ENCODE measurements at regions not wholly inside any gene's neighbourhood (a gene's known extent, or its start where the extent isn't known, plus 50 kb on each side); places are given as distances from the start of the nearest gene placed in this dataset.

DNA sequence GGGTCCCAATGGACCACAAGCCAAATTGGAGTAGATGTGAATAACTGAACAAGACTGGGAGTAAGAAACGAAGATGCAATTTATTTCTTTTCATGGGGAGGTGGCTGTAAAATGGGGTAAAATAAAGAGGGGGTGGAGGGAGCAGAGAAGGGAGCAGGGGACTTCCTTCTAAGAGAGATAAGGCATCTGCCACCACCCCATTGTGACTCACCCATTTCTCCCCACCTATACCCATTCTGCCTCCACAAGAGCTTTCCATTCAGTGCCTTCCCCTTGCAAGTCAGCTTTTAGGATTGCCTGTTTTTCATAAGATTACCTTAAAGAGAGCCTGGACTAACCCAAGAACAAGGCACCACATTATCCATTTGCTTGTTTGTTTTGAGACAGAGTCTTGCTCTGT lies 87.1 kb upstream of the PAX2 start:
- Histone ChIP-seq H4K20me1 (ENCODE audit: insufficient read depth, low read length) (no peaks in the 10 kb centered on the region), H3K9me3 (ENCODE audit: low read length) (no peaks in the 10 kb centered on the region), H3K4me3 (ENCODE audit: low read depth, low read length, poor library complexity, severe bottlenecking) (no peak overlapping the region), H2AFZ (ENCODE audit: low read length) (no peak overlapping the region), H3K4me1 (ENCODE audit: insufficient read depth, low read length, poor library complexity, severe bottlenecking) (no peaks in the 10 kb centered on the region), H3K27ac (ENCODE audit: low read depth, low read length, poor library complexity, severe bottlenecking) (no peak overlapping the region), H3K36me3 (ENCODE audit: insufficient read depth, low read length) (no peaks in the 10 kb centered on the region), H3K4me2 (ENCODE audit: low read length) (no peak overlapping the region), H3K9me2 (ENCODE audit: insufficient read depth, low read length) (no peaks in the 10 kb centered on the region), H3K79me2 (ENCODE audit: insufficient read depth, low read depth, low read length) (no peaks in the 10 kb centered on the region)
- no peak for DNase-seq (ENCODE audit: low spot score)
- CTCF ChIA-PET (ENCODE audit: unreplicated experiment): no interaction called here
- intact Hi-C loops (cut with micrococcal nuclease; ENCODE audit: unreplicated experiment): no loop called here
- no TSS peak for BruUV-seq (replicated peaks)
- POLR2A ChIA-PET: no interaction called here
- no peak for TF ChIP-seq EZH2phosphoT487 (IDR thresholded peaks at IDR 0.05; ENCODE audit: borderline replicate concordance, low read depth, low read length)
- TF ChIP-seq, protein P1, sequence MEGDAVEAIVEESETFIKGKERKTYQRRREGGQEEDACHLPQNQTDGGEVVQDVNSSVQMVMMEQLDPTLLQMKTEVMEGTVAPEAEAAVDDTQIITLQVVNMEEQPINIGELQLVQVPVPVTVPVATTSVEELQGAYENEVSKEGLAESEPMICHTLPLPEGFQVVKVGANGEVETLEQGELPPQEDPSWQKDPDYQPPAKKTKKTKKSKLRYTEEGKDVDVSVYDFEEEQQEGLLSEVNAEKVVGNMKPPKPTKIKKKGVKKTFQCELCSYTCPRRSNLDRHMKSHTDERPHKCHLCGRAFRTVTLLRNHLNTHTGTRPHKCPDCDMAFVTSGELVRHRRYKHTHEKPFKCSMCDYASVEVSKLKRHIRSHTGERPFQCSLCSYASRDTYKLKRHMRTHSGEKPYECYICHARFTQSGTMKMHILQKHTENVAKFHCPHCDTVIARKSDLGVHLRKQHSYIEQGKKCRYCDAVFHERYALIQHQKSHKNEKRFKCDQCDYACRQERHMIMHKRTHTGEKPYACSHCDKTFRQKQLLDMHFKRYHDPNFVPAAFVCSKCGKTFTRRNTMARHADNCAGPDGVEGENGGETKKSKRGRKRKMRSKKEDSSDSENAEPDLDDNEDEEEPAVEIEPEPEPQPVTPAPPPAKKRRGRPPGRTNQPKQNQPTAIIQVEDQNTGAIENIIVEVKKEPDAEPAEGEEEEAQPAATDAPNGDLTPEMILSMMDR (conservative IDR thresholded peaks at IDR 0.05; ENCODE audit: low read length): no peak

GRCh38 chr10:100659361-100660098 lies 85.9 kb upstream of the PAX2 start:
- no peak for TF ChIP-seq EZH2phosphoT487 (IDR thresholded peaks at IDR 0.05; ENCODE audit: borderline replicate concordance, low read depth, low read length)
- TF ChIP-seq, protein P1 (conservative IDR thresholded peaks at IDR 0.05; ENCODE audit: low read length): no peak
- CTCF ChIA-PET (ENCODE audit: unreplicated experiment): no interaction called here
- intact Hi-C loops (cut with micrococcal nuclease; ENCODE audit: unreplicated experiment): no loop called here
- no peaks in the 10 kb centered on the region for H4K20me1 ChIP-seq (ENCODE audit: insufficient read depth, low read length)
- no peaks in the 10 kb centered on the region for H3K79me2 ChIP-seq (ENCODE audit: insufficient read depth, low read depth, low read length)
- no peaks in the 10 kb centered on the region for H3K9me2 ChIP-seq (ENCODE audit: insufficient read depth, low read length)
- no peak overlapping the region for H3K4me2 ChIP-seq (ENCODE audit: low read length)
- no peak overlapping the region for H3K27ac ChIP-seq (ENCODE audit: low read depth, low read length, poor library complexity, severe bottlenecking)
- H3K36me3 ChIP-seq (ENCODE audit: insufficient read depth, low read length): no peaks in the 10 kb centered on the region
- POLR2A ChIA-PET: no interaction called here
- no peak for DNase-seq (ENCODE audit: low spot score)
- no peaks in the 10 kb centered on the region for H3K4me1 ChIP-seq (ENCODE audit: insufficient read depth, low read length, poor library complexity, severe bottlenecking)
- H3K4me3 ChIP-seq (ENCODE audit: low read depth, low read length, poor library complexity, severe bottlenecking): no peak overlapping the region
- no peak overlapping the region for H2AFZ ChIP-seq (ENCODE audit: low read length)
- BruUV-seq (replicated peaks): no TSS peak
- no peaks in the 10 kb centered on the region for H3K9me3 ChIP-seq (ENCODE audit: low read length)

DNA sequence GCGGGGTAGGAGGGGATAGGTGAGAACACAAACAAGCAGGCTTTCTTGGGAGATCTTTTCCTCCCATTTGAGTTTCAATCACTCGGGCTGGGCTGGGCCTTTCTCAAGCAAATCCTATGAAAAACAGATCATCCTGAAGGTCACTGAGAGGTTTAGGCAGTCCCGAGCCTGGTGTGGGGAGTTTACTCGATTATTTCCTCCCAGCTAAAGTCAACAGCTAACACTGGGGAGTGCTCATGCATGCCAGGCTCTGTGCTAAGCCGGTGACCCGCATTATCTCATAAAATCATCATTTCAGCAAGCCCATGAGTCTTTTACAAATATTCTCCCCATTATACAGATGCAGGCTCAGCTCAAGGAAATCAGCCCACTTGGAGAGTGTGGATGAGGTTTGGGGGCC lies 85.0 kb upstream of the PAX2 start:
- Histone ChIP-seq H4K20me1 (ENCODE audit: insufficient read depth, low read length) (no peaks in the 10 kb centered on the region), H3K4me2 (ENCODE audit: low read length) (no peak overlapping the region), H3K79me2 (ENCODE audit: insufficient read depth, low read depth, low read length) (no peaks in the 10 kb centered on the region), H2AFZ (ENCODE audit: low read length) (no peak overlapping the region), H3K4me1 (ENCODE audit: insufficient read depth, low read length, poor library complexity, severe bottlenecking) (no peaks in the 10 kb centered on the region), H3K9me2 (ENCODE audit: insufficient read depth, low read length) (no peaks in the 10 kb centered on the region), H3K36me3 (ENCODE audit: insufficient read depth, low read length) (no peaks in the 10 kb centered on the region), H3K27ac (ENCODE audit: low read depth, low read length, poor library complexity, severe bottlenecking) (no peak overlapping the region), H3K4me3 (ENCODE audit: low read depth, low read length, poor library complexity, severe bottlenecking) (no peak overlapping the region), H3K9me3 (ENCODE audit: low read length) (no peaks in the 10 kb centered on the region)
- TF ChIP-seq, protein P1 (conservative IDR thresholded peaks at IDR 0.05; ENCODE audit: low read length): no peak
- intact Hi-C loops (cut with micrococcal nuclease; ENCODE audit: unreplicated experiment): no loop called here
- POLR2A ChIA-PET: no interaction called here
- no peak for DNase-seq (ENCODE audit: low spot score)
- CTCF ChIA-PET (ENCODE audit: unreplicated experiment): no interaction called here
- no TSS peak for BruUV-seq (replicated peaks)

Measured in OCI-LY7 (cell line).